SKM-1 treated with dmso at 0.1 percent for 144 hours (cell line): ENCODE measurements at regions not wholly inside any gene's neighbourhood (a gene's known extent, or its start where the extent isn't known, plus 50 kb on each side); places are given as distances from the start of the nearest gene placed in this dataset.

Experiments used
- DNase-seq: peaks from one replicate; lab custom pipeline; 2025; ENCODE audit not compliant: unreplicated experiment; lab: John Stamatoyannopoulos, UW

DNA sequence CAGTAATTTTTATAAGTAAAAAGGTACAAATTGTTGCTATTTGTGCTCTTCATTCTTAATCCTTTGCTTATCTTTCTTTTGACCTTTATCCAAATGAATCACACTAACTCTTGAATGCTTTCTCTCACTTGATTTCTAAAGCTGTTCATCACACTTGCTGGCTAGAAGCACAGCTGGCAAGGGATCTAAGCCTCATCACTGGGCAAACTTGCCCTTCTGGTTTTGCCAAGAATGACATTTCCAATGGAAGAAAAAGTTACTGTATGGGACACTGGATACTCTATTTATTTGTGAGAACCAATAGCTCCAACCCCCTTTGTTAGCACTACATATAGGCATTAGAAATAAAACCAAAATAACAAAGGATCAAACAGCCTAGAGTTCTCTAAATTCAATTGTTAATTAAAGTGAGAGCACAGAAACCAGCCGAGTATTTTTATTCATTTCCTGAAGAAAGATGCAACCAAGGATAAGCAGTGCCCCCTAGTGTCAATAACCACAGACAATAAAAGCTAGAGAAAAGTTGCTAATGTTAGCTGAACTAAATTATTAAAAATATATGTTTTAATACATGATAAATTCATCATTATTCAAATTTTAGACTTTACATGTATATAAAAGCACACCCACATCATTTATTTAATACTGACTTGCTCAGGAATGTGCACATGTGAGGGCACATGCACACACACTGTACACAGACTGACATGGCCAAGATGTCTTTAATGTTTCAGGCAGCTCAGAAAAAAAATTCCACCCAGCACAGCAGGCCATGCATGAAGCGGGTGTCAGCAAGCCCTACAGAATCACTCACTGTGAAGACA is 59.8 kb upstream of the POU5F2 start:
- peak; percentile 9 for DNase-seq

DNA sequence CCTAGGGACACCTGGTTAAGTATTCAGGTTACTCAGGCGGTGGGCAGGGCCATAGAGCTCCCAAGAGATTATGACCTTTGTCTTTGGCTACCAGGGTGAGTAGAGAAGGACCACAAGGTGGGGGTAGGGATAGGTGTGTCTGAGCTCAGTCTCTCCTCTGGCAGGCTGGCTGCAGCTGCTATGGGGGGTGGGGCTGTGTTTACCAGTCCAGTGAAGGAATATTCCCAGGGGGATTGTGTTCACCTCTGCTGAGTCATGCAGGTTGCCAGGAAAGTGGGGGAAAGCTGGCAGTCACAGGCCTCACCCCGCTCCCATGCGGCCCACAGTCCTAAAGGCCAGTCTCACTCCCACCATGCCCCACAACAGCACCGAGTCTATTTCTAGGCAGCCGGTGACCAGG is 53.6 kb upstream of the POU5F2 start:
- no peak for DNase-seq

DNA sequence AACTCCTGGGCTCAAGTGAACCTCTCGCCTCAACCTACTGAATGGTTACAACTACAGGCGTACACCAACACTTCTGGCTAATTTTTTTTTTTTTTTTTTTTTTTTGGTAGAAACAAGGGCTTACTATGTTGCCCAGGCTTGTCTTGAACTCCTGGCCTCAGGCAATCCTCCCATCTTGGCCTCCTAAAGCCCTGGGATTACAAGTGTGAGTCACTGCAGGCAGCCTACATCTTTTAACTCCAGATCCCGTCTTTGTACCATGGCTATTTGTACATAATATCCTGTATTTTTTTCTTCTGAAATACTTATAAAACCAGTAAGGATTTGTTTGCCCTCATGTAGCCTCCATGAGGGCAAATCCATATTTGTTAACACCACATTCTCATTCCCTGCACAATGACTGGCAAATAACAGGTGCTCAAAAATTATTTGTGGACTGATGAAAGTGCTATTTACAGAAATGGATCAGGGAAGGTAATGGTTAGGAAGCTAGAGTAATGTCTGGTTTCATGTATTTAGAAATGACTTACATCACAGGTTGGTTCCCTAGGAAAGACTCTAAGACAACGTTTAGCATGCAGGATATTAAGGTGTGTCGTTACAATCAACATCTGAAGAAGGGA is 51.9 kb upstream of the POU5F2 start:
- DNase-seq: no peak

DNA sequence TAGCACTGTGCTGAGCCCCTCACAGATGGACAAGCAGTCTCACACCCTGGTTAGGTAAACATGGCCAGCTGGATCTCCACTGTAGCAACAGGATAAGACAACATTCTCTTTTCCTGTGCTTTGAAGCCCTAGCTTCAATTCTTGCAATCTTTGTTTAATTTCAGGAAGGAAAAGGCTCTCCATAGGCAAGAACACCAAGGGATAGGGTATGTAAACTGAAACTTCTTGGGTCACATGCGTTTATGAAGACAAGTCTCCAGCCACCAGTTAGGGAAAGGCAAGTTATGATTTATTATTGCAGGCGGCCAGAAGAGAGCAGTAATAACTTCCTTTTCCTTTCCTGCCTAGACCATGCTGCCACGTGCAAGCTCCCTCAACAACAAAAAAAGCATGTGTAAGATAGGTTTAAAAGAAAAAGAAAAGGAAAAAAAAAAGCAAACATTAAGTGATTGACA is 50.1 kb upstream of the POU5F2 start:
- no peak for DNase-seq
